ENCODE measurements at regions not wholly inside any gene's neighbourhood (a gene's known extent, or its start where the extent isn't known, plus 50 kb on each side); places are given as distances from the start of the nearest gene placed in this dataset.

- no peaks in the 10 kb centered on the region for H3K27me3 Mint-ChIP-seq (ENCODE audit: low read depth)
- no peaks in the 10 kb centered on the region for H3K36me3 Mint-ChIP-seq
- H3K4me1 Mint-ChIP-seq, result no peaks in the 10 kb centered on the region
- peaks cover 4% of the 10 kb centered on the region for H3K9me3 Mint-ChIP-seq
- H3K27ac Mint-ChIP-seq, result no peak overlapping the region
- H3K4me3 Mint-ChIP-seq, result no peak overlapping the region
- DNase-seq (ENCODE audit: low spot score in 2 of 2, unreplicated experiment in 2 of 2), result no peak
- TF ChIP-seq, protein P1, sequence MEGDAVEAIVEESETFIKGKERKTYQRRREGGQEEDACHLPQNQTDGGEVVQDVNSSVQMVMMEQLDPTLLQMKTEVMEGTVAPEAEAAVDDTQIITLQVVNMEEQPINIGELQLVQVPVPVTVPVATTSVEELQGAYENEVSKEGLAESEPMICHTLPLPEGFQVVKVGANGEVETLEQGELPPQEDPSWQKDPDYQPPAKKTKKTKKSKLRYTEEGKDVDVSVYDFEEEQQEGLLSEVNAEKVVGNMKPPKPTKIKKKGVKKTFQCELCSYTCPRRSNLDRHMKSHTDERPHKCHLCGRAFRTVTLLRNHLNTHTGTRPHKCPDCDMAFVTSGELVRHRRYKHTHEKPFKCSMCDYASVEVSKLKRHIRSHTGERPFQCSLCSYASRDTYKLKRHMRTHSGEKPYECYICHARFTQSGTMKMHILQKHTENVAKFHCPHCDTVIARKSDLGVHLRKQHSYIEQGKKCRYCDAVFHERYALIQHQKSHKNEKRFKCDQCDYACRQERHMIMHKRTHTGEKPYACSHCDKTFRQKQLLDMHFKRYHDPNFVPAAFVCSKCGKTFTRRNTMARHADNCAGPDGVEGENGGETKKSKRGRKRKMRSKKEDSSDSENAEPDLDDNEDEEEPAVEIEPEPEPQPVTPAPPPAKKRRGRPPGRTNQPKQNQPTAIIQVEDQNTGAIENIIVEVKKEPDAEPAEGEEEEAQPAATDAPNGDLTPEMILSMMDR (IDR thresholded peaks at IDR 0.05; ENCODE audit: unreplicated experiment), result no peak
Observed at GRCh38 chr12:92051441-92051840, 94.2 kb downstream of the BTG1 start.

DNA sequence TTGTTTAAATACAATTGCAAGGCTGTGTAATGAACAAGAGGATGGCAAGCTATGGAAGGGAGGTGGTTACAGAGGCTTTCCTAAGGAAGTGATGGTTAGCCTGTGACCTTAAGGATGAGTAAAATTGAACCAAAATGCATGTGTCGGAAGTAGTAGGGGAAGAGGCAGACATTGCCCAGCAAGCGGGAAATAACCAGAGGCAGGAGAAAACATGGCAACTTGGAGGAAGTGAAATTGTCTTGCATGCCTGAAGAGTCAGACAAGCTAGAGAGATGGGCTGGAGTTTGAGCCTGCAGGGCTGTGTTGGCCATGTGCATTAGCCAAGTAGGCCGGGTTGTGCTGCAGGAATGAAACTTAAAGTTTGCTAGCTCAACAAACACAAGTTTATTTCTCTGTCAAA is 96.2 kb downstream of the BTG1 start:
- DNase-seq (ENCODE audit: low spot score in 2 of 2, unreplicated experiment in 2 of 2), result no peak
- Mint-ChIP-seq H3K9me3 (peaks cover 4% of the 10 kb centered on the region), H3K36me3 (no peaks in the 10 kb centered on the region), H3K4me1 (no peaks in the 10 kb centered on the region), H3K27me3 (ENCODE audit: low read depth) (no peaks in the 10 kb centered on the region), H3K27ac (no peak overlapping the region), H3K4me3 (no peak overlapping the region)
- TF ChIP-seq, protein P1 (IDR thresholded peaks at IDR 0.05; ENCODE audit: unreplicated experiment), result no peak

- Mint-ChIP-seq H3K36me3 (no peaks in the 10 kb centered on the region), H3K27me3 (ENCODE audit: low read depth) (no peaks in the 10 kb centered on the region), H3K4me1 (no peaks in the 10 kb centered on the region), H3K4me3 (no peak overlapping the region), H3K27ac (no peak overlapping the region), H3K9me3 (peaks cover 4% of the 10 kb centered on the region)
- TF ChIP-seq, protein P1 (IDR thresholded peaks at IDR 0.05; ENCODE audit: unreplicated experiment), result no peak
- DNase-seq (ENCODE audit: low spot score in 2 of 2, unreplicated experiment in 2 of 2), result no peak
Observed at GRCh38 chr12:92047393-92047826, 98.2 kb downstream of the BTG1 start.

- no peak for DNase-seq (ENCODE audit: low spot score in 2 of 2, unreplicated experiment in 2 of 2)
- Mint-ChIP-seq H3K36me3 (no peaks in the 10 kb centered on the region), H3K4me1 (no peaks in the 10 kb centered on the region), H3K9me3 (peaks cover 4% of the 10 kb centered on the region), H3K27ac (no peak overlapping the region), H3K4me3 (no peak overlapping the region), H3K27me3 (ENCODE audit: low read depth) (no peaks in the 10 kb centered on the region)
- TF ChIP-seq, protein P1 (IDR thresholded peaks at IDR 0.05; ENCODE audit: unreplicated experiment), result no peak
Observed at GRCh38 chr12:92046557-92047392, 98.9 kb downstream of the BTG1 start.

DNA sequence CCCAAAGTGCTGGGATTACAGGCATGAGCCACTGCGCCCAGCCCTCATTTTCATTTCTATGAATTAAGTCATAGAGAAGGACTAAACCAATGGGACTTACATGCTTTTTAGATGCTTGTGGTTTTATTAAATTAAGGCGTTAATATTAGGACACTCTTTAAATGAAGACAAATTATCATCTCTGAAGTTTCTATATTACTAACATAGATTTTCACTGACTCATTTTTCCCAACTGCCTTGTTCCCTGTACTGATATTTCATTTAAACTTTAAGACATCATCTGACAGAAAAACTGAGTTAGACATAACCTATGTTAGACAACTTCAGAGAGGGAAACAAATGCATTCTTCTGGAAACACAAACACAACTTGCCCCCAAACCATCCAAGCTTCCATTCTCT is 99.8 kb downstream of the BTG1 start:
- Mint-ChIP-seq H3K36me3 (no peaks in the 10 kb centered on the region), H3K4me3 (no peak overlapping the region), H3K9me3 (peaks cover 4% of the 10 kb centered on the region), H3K27me3 (ENCODE audit: low read depth) (no peaks in the 10 kb centered on the region), H3K27ac (no peak overlapping the region), H3K4me1 (no peaks in the 10 kb centered on the region)
- TF ChIP-seq, protein P1 (IDR thresholded peaks at IDR 0.05; ENCODE audit: unreplicated experiment), result no peak
- DNase-seq (ENCODE audit: low spot score in 2 of 2, unreplicated experiment in 2 of 2), result no peak

All from mesothelial cell of epicardium (in vitro differentiated cells).